ENCODE measurements at regions not wholly inside any gene's neighbourhood (a gene's known extent, or its start where the extent isn't known, plus 50 kb on each side); places are given as distances from the start of the nearest gene placed in this dataset.

GRCh38 chr18:44214396-44214795 lies 466.3 kb upstream of the SETBP1 start:
- Histone ChIP-seq H2AFZ (ENCODE audit: low read length) (no peak overlapping the region), H3K9ac (ENCODE audit: low read depth, low read length, poor library complexity) (no peak overlapping the region), H3K14ac (ENCODE audit: low read length) (no peak overlapping the region), H3K4me2 (ENCODE audit: insufficient read depth, low read length, poor library complexity, severe bottlenecking) (no peak overlapping the region), H2BK5ac (ENCODE audit: low read length) (no peak overlapping the region), H2BK12ac (ENCODE audit: low read length) (no peak overlapping the region), H3K9me3 (replicated peaks in 1 of 2; ENCODE audit: control insufficient read depth in 2 of 2, insufficient read depth in 1 of 2, low read depth in 1 of 2, low read length in 2 of 2) (no peaks in the 10 kb centered on the region), H3K36me3 (replicated peaks in 1 of 2; ENCODE audit: control insufficient read depth in 2 of 2, insufficient read depth in 2 of 2, low read length in 2 of 2) (no peaks in the 10 kb centered on the region), H2BK120ac (ENCODE audit: low read depth, low read length) (no peak overlapping the region), H3K4me1 (ENCODE audit: control insufficient read depth in 2 of 2, insufficient read depth in 1 of 2, low read depth in 1 of 2, low read length in 2 of 2) (no peaks in the 10 kb centered on the region), H2BK15ac (ENCODE audit: low read length) (no peak overlapping the region), H3K23ac (ENCODE audit: low read depth, low read length, poor library complexity) (no peak overlapping the region), H4K91ac (ENCODE audit: low read depth, low read length, poor library complexity) (no peak overlapping the region), H3K18ac (ENCODE audit: low read length) (no peak overlapping the region), H4K8ac (ENCODE audit: low read depth, low read length) (no peak overlapping the region), H3K4me3 (ENCODE audit: low read length in 2 of 2) (no peak overlapping the region), H3K79me1 (ENCODE audit: low read depth, low read length) (no peaks in the 10 kb centered on the region), H3K27me3 (ENCODE audit: control insufficient read depth in 3 of 3, insufficient read depth in 3 of 3, low read depth in 1 of 3, low read length in 3 of 3) (no peaks in the 10 kb centered on the region), H3K27ac (replicated peaks; ENCODE audit: low read length) (no peak overlapping the region), H3K4ac (ENCODE audit: low read length) (no peak overlapping the region), H2AK5ac (ENCODE audit: low read depth, low read length) (no peak overlapping the region)
- no peak for DNase-seq (ENCODE audit: low spot score)
- WGBS, 2 donors (ENCODE audit: extremely low coverage in 2 of 2, insufficient read length in 2 of 2, insufficient replicate concordance in 1 of 2) = no CpG with 5 or more reads among the region's 2 CpGs

- no peak overlapping the region for H3K9ac ChIP-seq (ENCODE audit: low read depth, low read length, poor library complexity)
- H2BK12ac ChIP-seq (ENCODE audit: low read length) = no peak overlapping the region
- no peak overlapping the region for H2BK15ac ChIP-seq (ENCODE audit: low read length)
- H3K27me3 ChIP-seq (ENCODE audit: control insufficient read depth in 3 of 3, insufficient read depth in 3 of 3, low read depth in 1 of 3, low read length in 3 of 3) = no peaks in the 10 kb centered on the region
- no peaks in the 10 kb centered on the region for H3K79me1 ChIP-seq (ENCODE audit: low read depth, low read length)
- no CpG with 5 or more reads among the region's 1 CpG for WGBS, 2 donors (ENCODE audit: extremely low coverage in 2 of 2, insufficient read length in 2 of 2, insufficient replicate concordance in 1 of 2)
- H4K8ac ChIP-seq (ENCODE audit: low read depth, low read length) = no peak overlapping the region
- DNase-seq (ENCODE audit: low spot score) = no peak
- no peak overlapping the region for H3K23ac ChIP-seq (ENCODE audit: low read depth, low read length, poor library complexity)
- H2BK5ac ChIP-seq (ENCODE audit: low read length) = no peak overlapping the region
- no peak overlapping the region for H2AFZ ChIP-seq (ENCODE audit: low read length)
- no peak overlapping the region for H3K4me3 ChIP-seq (ENCODE audit: low read length in 2 of 2)
- no peak overlapping the region for H4K91ac ChIP-seq (ENCODE audit: low read depth, low read length, poor library complexity)
- no peak overlapping the region for H3K27ac ChIP-seq (replicated peaks; ENCODE audit: low read length)
- no peaks in the 10 kb centered on the region for H3K4me1 ChIP-seq (ENCODE audit: control insufficient read depth in 2 of 2, insufficient read depth in 1 of 2, low read depth in 1 of 2, low read length in 2 of 2)
- H3K14ac ChIP-seq (ENCODE audit: low read length) = no peak overlapping the region
- H2BK120ac ChIP-seq (ENCODE audit: low read depth, low read length) = no peak overlapping the region
- no peaks in the 10 kb centered on the region for H3K36me3 ChIP-seq (replicated peaks in 1 of 2; ENCODE audit: control insufficient read depth in 2 of 2, insufficient read depth in 2 of 2, low read length in 2 of 2)
- H3K4me2 ChIP-seq (ENCODE audit: insufficient read depth, low read length, poor library complexity, severe bottlenecking) = no peak overlapping the region
- H3K18ac ChIP-seq (ENCODE audit: low read length) = no peak overlapping the region
- no peak overlapping the region for H2AK5ac ChIP-seq (ENCODE audit: low read depth, low read length)
- no peak overlapping the region for H3K4ac ChIP-seq (ENCODE audit: low read length)
- H3K9me3 ChIP-seq (replicated peaks in 1 of 2; ENCODE audit: control insufficient read depth in 2 of 2, insufficient read depth in 1 of 2, low read depth in 1 of 2, low read length in 2 of 2) = no peaks in the 10 kb centered on the region
Measured at GRCh38 chr18:44216169-44216568, 464.5 kb upstream of the SETBP1 start.

DNA sequence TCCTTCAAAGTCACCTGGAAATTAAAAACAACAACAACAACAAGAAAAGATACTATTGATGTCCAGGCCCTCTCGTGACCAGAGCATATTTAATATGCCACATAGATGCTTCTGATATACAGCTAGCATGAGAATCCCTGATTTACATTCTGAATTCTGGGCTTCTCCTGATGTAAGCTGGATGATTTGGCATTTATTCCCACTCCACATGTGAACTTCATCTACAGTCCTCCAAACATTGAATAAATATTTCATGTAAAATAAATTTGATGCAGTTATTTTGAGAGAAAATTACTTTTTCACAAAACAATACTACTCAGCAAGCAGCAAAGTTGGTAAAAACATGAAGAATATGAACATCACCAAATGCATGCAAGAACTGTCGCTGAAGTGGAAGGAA lies 453.2 kb upstream of the SETBP1 start:
- Histone ChIP-seq H3K36me3 (replicated peaks in 1 of 2; ENCODE audit: control insufficient read depth in 2 of 2, insufficient read depth in 2 of 2, low read length in 2 of 2) (no peaks in the 10 kb centered on the region), H4K91ac (ENCODE audit: low read depth, low read length, poor library complexity) (no peak overlapping the region), H3K4me3 (ENCODE audit: low read length in 2 of 2) (no peak overlapping the region), H3K23ac (ENCODE audit: low read depth, low read length, poor library complexity) (no peak overlapping the region), H2AK5ac (ENCODE audit: low read depth, low read length) (no peak overlapping the region), H3K4ac (ENCODE audit: low read length) (no peak overlapping the region), H2BK12ac (ENCODE audit: low read length) (no peak overlapping the region), H3K27ac (replicated peaks; ENCODE audit: low read length) (no peak overlapping the region), H2BK120ac (ENCODE audit: low read depth, low read length) (no peak overlapping the region), H2AFZ (ENCODE audit: low read length) (no peak overlapping the region), H3K4me2 (ENCODE audit: insufficient read depth, low read length, poor library complexity, severe bottlenecking) (no peak overlapping the region), H3K18ac (ENCODE audit: low read length) (no peak overlapping the region), H3K4me1 (ENCODE audit: control insufficient read depth in 2 of 2, insufficient read depth in 1 of 2, low read depth in 1 of 2, low read length in 2 of 2) (no peaks in the 10 kb centered on the region), H2BK5ac (ENCODE audit: low read length) (no peak overlapping the region), H3K9me3 (replicated peaks in 1 of 2; ENCODE audit: control insufficient read depth in 2 of 2, insufficient read depth in 1 of 2, low read depth in 1 of 2, low read length in 2 of 2) (no peaks in the 10 kb centered on the region), H3K27me3 (ENCODE audit: control insufficient read depth in 3 of 3, insufficient read depth in 3 of 3, low read depth in 1 of 3, low read length in 3 of 3) (no peaks in the 10 kb centered on the region), H3K14ac (ENCODE audit: low read length) (no peak overlapping the region), H3K79me1 (ENCODE audit: low read depth, low read length) (no peaks in the 10 kb centered on the region), H2BK15ac (ENCODE audit: low read length) (no peak overlapping the region), H3K9ac (ENCODE audit: low read depth, low read length, poor library complexity) (no peak overlapping the region), H4K8ac (ENCODE audit: low read depth, low read length) (no peak overlapping the region)
- no peak for DNase-seq (ENCODE audit: low spot score)
- WGBS, 2 donors (ENCODE audit: extremely low coverage in 2 of 2, insufficient read length in 2 of 2, insufficient replicate concordance in 1 of 2) = no CpG with 5 or more reads among the region's 2 CpGs

DNA sequence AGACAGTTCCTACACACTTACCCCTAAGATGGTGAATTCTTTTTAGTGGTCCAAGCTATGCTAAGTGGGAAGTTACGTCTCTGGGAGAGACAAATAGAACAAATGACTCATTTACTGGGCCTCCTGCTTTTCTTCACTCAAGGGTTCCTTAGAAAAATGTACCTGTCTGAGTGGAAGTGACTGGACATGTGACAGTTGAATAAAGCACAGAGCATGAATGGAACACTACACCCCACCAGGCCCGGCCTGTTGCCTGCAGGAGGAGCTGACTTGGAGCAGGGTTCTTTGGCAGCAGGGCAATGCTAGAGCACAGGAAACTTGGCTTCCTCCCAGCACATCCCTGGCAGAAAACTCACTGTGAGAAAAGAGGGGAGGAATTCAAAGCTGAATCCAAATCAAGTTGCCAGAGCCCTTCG lies 451.0 kb upstream of the SETBP1 start:
- H3K27ac ChIP-seq (replicated peaks; ENCODE audit: low read length) = no peak overlapping the region
- no CpG with 5 or more reads among the region's 3 CpGs for WGBS, 2 donors (ENCODE audit: extremely low coverage in 2 of 2, insufficient read length in 2 of 2, insufficient replicate concordance in 1 of 2)
- no peak overlapping the region for H3K4me2 ChIP-seq (ENCODE audit: insufficient read depth, low read length, poor library complexity, severe bottlenecking)
- no peak overlapping the region for H3K18ac ChIP-seq (ENCODE audit: low read length)
- H2BK12ac ChIP-seq (ENCODE audit: low read length) = no peak overlapping the region
- no peak overlapping the region for H2BK15ac ChIP-seq (ENCODE audit: low read length)
- no peak overlapping the region for H4K91ac ChIP-seq (ENCODE audit: low read depth, low read length, poor library complexity)
- no peak overlapping the region for H4K8ac ChIP-seq (ENCODE audit: low read depth, low read length)
- H3K4me3 ChIP-seq (ENCODE audit: low read length in 2 of 2) = no peak overlapping the region
- no peak overlapping the region for H2BK5ac ChIP-seq (ENCODE audit: low read length)
- peak overlapping the region; percentile 56 for H2AFZ ChIP-seq (ENCODE audit: low read length)
- H2AK5ac ChIP-seq (ENCODE audit: low read depth, low read length) = no peak overlapping the region
- H2BK120ac ChIP-seq (ENCODE audit: low read depth, low read length) = no peak overlapping the region
- H3K9ac ChIP-seq (ENCODE audit: low read depth, low read length, poor library complexity) = no peak overlapping the region
- H3K14ac ChIP-seq (ENCODE audit: low read length) = no peak overlapping the region
- H3K79me1 ChIP-seq (ENCODE audit: low read depth, low read length) = no peaks in the 10 kb centered on the region
- no peak overlapping the region for H3K4ac ChIP-seq (ENCODE audit: low read length)
- H3K36me3 ChIP-seq (replicated peaks in 1 of 2; ENCODE audit: control insufficient read depth in 2 of 2, insufficient read depth in 2 of 2, low read length in 2 of 2) = no peaks in the 10 kb centered on the region
- DNase-seq (ENCODE audit: low spot score) = no peak
- no peaks in the 10 kb centered on the region for H3K9me3 ChIP-seq (replicated peaks in 1 of 2; ENCODE audit: control insufficient read depth in 2 of 2, insufficient read depth in 1 of 2, low read depth in 1 of 2, low read length in 2 of 2)
- H3K27me3 ChIP-seq (ENCODE audit: control insufficient read depth in 3 of 3, insufficient read depth in 3 of 3, low read depth in 1 of 3, low read length in 3 of 3) = no peaks in the 10 kb centered on the region
- no peak overlapping the region for H3K23ac ChIP-seq (ENCODE audit: low read depth, low read length, poor library complexity)
- H3K4me1 ChIP-seq (ENCODE audit: control insufficient read depth in 2 of 2, insufficient read depth in 1 of 2, low read depth in 1 of 2, low read length in 2 of 2) = no peaks in the 10 kb centered on the region
